K562 (cell line): ENCODE measurements at regions not wholly inside any gene's neighbourhood (a gene's known extent, or its start where the extent isn't known, plus 50 kb on each side); places are given as distances from the start of the nearest gene placed in this dataset.

ENCODE experiments used
- ATAC-seq: fragments of 200-7000 bp; cut with Tn5 transposase; 3 replicates; pipeline ENCODE4 v1.9.1; 2020; ENCODE audit warnings: moderate library complexity
- BruUV-seq: library from RNA; stranded (reverse); fragments of 400-500 nt; replicated peaks from 2 replicates; lab custom pipeline; 2021; lab: Mats Ljungman, UMichigan
- CTCF ChIA-PET: fragments of 300-600 bp; formaldehyde crosslinking; extraction: SDS; loops from one replicate; lab custom pipeline; 2021; ENCODE audit warnings: low intra/inter-chr PET ratio; lab: Yijun Ruan, JAX
- POLR2A ChIA-PET: fragments of 300-600, 350-650 bp; sonication (Branson Sonifier 250); formaldehyde crosslinking; extraction: SDS; loops from one replicate; lab custom pipeline; 2021; ENCODE audit warnings: antibody characterized with exemption, inconsistent platforms; lab: Yijun Ruan, JAX
- DNase-seq, 4 experiments: peaks; one replicate each; pipeline versions ENCODE4 v3.0.0 to v3.0.0-alpha.2; 2011 to 2018; ENCODE audit warnings: low spot score in 3 of 4, mixed read lengths in 3 of 4; ENCODE audit errors: extremely low read depth in 1 of 4
- FAIRE-seq: peaks from 2 replicates; lab custom pipeline; 2011; peaks lifted over from hg19 to GRCh38; lab: Jason Lieb, UNC
- H2AFZ ChIP-seq: 2 replicates; pipeline ENCODE4 v1.6.0; 2011; ENCODE audit warnings: low read depth, low read length, control low read depth, inconsistent platforms
- H3K27ac ChIP-seq: fragments of 200-600 bp; 3 replicates; pipeline ENCODE4 v1.8.0; 2011; ENCODE audit warnings: low read depth, mild to moderate bottlenecking, control low read depth, inconsistent platforms, low read length, moderate library complexity, mixed read lengths; ENCODE audit errors: extremely low read depth
- H3K27me3 ChIP-seq, 2 experiments: fragments of 300-600 bp in 1 of 2; 2 replicates in 1 of 2; 3 replicates in 1 of 2; pipeline versions ENCODE4 v1.6.0 to v1.8.0; 2011; ENCODE audit warnings: inconsistent platforms in 2 of 2, low read length in 2 of 2, mild to moderate bottlenecking in 1 of 2, mixed read lengths in 1 of 2, moderate library complexity in 1 of 2; ENCODE audit not compliant: control insufficient read depth in 2 of 2, insufficient read depth in 2 of 2
- H3K36me3 ChIP-seq: fragments of 300-600 bp; 3 replicates; pipeline ENCODE4 v1.8.0; 2011; ENCODE audit warnings: mild to moderate bottlenecking, low read length, inconsistent platforms; ENCODE audit not compliant: control insufficient read depth, insufficient read depth
- H3K4me1 ChIP-seq, 2 experiments: fragments of 200-600 bp in 1 of 2; replicated peaks in 1 of 2; 2 replicates in 1 of 2; 3 replicates in 1 of 2; pipeline versions ENCODE4 v1.5.1 to v1.8.0; 2011; ENCODE audit warnings: inconsistent platforms in 2 of 2, low read length in 2 of 2, mild to moderate bottlenecking in 1 of 2, mixed read lengths in 1 of 2, moderate library complexity in 1 of 2; ENCODE audit not compliant: control insufficient read depth in 2 of 2, insufficient read depth in 2 of 2
- H3K4me2 ChIP-seq: 2 replicates; pipeline ENCODE4 v1.6.1; 2011; ENCODE audit warnings: low read length, control low read depth, inconsistent platforms, mixed read lengths; ENCODE audit not compliant: insufficient read depth
- H3K4me3 ChIP-seq: fragments of 200-600 bp; sonication (generic), shearing (Covaris generic); 2 replicates; pipeline ENCODE4 v1.5.1; 2016; ENCODE audit warnings: control low read depth, inconsistent platforms
- H3K79me2 ChIP-seq: fragments of 200-600 bp; 3 replicates; pipeline ENCODE4 v1.8.0; 2011; ENCODE audit warnings: low read length, inconsistent platforms; ENCODE audit not compliant: control insufficient read depth, insufficient read depth
- H3K9ac ChIP-seq, 2 experiments: 2 replicates each; pipeline versions ENCODE4 v1.6.0 to v1.6.1; 2011; ENCODE audit warnings: low read depth in 2 of 2, low read length in 2 of 2, control low read depth in 1 of 2, inconsistent platforms in 1 of 2, mild to moderate bottlenecking in 1 of 2, mixed read lengths in 1 of 2; ENCODE audit not compliant: insufficient read depth in 1 of 2
- H3K9me1 ChIP-seq: one replicate; pipeline ENCODE4 v1.6.0; 2011; ENCODE audit warnings: inconsistent platforms, mild to moderate bottlenecking, low read length, moderate library complexity; ENCODE audit not compliant: control insufficient read depth, insufficient read depth
- H3K9me3 ChIP-seq: replicated peaks from 2 replicates; pipeline ENCODE4 v1.5.1; 2011; ENCODE audit warnings: low read depth, low read length, inconsistent platforms; ENCODE audit not compliant: control insufficient read depth, insufficient read depth
- H4K20me1 ChIP-seq: replicated peaks from 2 replicates; pipeline ENCODE4 v1.6.1; 2011; ENCODE audit warnings: low read length, inconsistent platforms, mixed read lengths; ENCODE audit not compliant: control insufficient read depth, insufficient read depth
- CBX5 ChIP-seq: IDR thresholded peaks from 2 replicates; pipeline ENCODE4 v1.6.1; 2014; ENCODE audit warnings: low read depth, borderline replicate concordance
- HDAC1 ChIP-seq, 2 experiments: fragments of 450-650 bp; IDR thresholded peaks; 2 replicates each; pipeline ENCODE4 v1.6.1; 2016 to 2017; ENCODE audit warnings: inconsistent platforms in 1 of 2, mild to moderate bottlenecking in 1 of 2, moderate library complexity in 1 of 2
- HDAC6 ChIP-seq: IDR thresholded peaks from 2 replicates; pipeline ENCODE4 v1.6.1; 2012; ENCODE audit warnings: low read depth, mild to moderate bottlenecking, control low read depth, inconsistent platforms, low read length, moderate library complexity
- HEY1 ChIP-seq: fragments of 250-450 bp; sonication (Bioruptor Pico); IDR thresholded peaks from 2 replicates; pipeline ENCODE4 v1.5.0; 2020; ENCODE audit warnings: mild to moderate bottlenecking, moderate library complexity, borderline replicate concordance
- NEUROD1 ChIP-seq: fragments of 150-350 bp; IDR thresholded peaks from 2 replicates; pipeline ENCODE4 v1.6.1; 2014; ENCODE audit warnings: borderline replicate concordance, low read length, low read depth; ENCODE audit not compliant: partially characterized antibody
- ZNF175 ChIP-seq: fragments of 200-800 bp; sonication (Bioruptor generic); IDR thresholded peaks from 2 replicates; pipeline ENCODE4 v1.6.1; 2016; ENCODE audit warnings: low read depth, mild to moderate bottlenecking, missing genetic modification characterization, missing compliant biosample characterization
- ZNF707 ChIP-seq: fragments of 250-450 bp; sonication (Bioruptor Pico); conservative IDR thresholded peaks from 2 replicates; pipeline ENCODE4 v1.8.0; 2022; ENCODE audit warnings: inconsistent platforms, mild to moderate bottlenecking, moderate library complexity
- ZSCAN29 ChIP-seq: fragments of 450-650 bp; IDR thresholded peaks from 2 replicates; pipeline ENCODE4 v1.6.1; 2017
- WGBS: fragments of 100-300 bp; shearing (Covaris generic); methylation state at CpG from one replicate; pipeline ENCODE4 v1.1.6; 2016; ENCODE audit warnings: low coverage, mixed read lengths; ENCODE audit not compliant: insufficient coverage; ENCODE audit errors: missing lambda C conversion rate; 5-methylcytosine and 5-hydroxymethylcytosine counted together
- in situ Hi-C: fragments of 300-500 bp; cut with MboI; formaldehyde crosslinking; loops from 4 replicates; pipeline ENCODE4 v1.15.0; 2018; ENCODE audit warnings: inconsistent platforms, mixed read lengths
- intact Hi-C: fragments of 100-400 bp; cut with micrococcal nuclease; formaldehyde crosslinking; loops from 2 replicates; pipeline ENCODE4 v1.14.2; 2022
- TF ChIP-seq, protein P1 (sequence below): sonication (generic); formaldehyde crosslinking; IDR thresholded peaks from 2 replicates; pipeline ENCODE4 v1.8.0; 2023; ENCODE audit warnings: missing genetic modification reagents, mild to moderate bottlenecking, borderline replicate concordance
- TF ChIP-seq, protein P2 (sequence below): fragments of 200-800 bp; sonication (Bioruptor generic); IDR thresholded peaks from 2 replicates; pipeline ENCODE4 v1.6.1; 2017; ENCODE audit warnings: missing genetic modification characterization, missing compliant biosample characterization
- TF ChIP-seq, protein P3 (sequence below): fragments of 450-650 bp; IDR thresholded peaks from 2 replicates; pipeline ENCODE4 v1.6.1; 2016; ENCODE audit warnings: low read depth, mild to moderate bottlenecking, moderate library complexity
- TF ChIP-seq, protein P4 (sequence below), 3 experiments: fragments of 200-800 bp in 1 of 3; sonication (Bioruptor generic) in 1 of 3; sonication (generic) in 1 of 3; formaldehyde crosslinking in 1 of 3; IDR thresholded peaks; 2 replicates each; pipeline versions ENCODE4 v1.6.1 to v1.8.0; 2016 to 2022; ENCODE audit warnings: mild to moderate bottlenecking in 2 of 3, missing compliant biosample characterization in 2 of 3, missing genetic modification characterization in 2 of 3, missing genetic modification reagents in 1 of 3

DNA sequence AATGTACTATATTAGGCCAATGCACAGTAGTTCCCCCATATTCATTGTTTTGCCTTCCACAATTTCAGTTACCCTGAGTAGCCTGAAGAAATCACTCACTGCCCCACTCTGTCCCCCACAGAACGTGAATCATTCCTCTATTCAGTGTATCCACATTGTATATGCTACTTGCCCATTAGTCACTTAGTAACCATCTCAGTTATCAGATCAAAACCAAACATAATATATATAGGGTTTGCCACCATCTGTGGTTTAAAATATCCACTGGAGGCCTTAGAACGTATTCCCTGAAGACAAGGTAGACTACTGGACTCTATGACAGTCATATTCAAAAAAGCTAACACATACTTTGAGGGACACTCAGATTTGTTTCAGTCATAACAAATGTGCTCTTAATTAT lies 465.7 kb upstream of the RGMB start (continued):
- TF ChIP-seq, protein P1, sequence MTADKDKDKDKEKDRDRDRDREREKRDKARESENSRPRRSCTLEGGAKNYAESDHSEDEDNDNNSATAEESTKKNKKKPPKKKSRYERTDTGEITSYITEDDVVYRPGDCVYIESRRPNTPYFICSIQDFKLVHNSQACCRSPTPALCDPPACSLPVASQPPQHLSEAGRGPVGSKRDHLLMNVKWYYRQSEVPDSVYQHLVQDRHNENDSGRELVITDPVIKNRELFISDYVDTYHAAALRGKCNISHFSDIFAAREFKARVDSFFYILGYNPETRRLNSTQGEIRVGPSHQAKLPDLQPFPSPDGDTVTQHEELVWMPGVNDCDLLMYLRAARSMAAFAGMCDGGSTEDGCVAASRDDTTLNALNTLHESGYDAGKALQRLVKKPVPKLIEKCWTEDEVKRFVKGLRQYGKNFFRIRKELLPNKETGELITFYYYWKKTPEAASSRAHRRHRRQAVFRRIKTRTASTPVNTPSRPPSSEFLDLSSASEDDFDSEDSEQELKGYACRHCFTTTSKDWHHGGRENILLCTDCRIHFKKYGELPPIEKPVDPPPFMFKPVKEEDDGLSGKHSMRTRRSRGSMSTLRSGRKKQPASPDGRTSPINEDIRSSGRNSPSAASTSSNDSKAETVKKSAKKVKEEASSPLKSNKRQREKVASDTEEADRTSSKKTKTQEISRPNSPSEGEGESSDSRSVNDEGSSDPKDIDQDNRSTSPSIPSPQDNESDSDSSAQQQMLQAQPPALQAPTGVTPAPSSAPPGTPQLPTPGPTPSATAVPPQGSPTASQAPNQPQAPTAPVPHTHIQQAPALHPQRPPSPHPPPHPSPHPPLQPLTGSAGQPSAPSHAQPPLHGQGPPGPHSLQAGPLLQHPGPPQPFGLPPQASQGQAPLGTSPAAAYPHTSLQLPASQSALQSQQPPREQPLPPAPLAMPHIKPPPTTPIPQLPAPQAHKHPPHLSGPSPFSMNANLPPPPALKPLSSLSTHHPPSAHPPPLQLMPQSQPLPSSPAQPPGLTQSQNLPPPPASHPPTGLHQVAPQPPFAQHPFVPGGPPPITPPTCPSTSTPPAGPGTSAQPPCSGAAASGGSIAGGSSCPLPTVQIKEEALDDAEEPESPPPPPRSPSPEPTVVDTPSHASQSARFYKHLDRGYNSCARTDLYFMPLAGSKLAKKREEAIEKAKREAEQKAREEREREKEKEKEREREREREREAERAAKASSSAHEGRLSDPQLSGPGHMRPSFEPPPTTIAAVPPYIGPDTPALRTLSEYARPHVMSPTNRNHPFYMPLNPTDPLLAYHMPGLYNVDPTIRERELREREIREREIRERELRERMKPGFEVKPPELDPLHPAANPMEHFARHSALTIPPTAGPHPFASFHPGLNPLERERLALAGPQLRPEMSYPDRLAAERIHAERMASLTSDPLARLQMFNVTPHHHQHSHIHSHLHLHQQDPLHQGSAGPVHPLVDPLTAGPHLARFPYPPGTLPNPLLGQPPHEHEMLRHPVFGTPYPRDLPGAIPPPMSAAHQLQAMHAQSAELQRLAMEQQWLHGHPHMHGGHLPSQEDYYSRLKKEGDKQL (CRISPR knock-in tag), result no peak
- TF ChIP-seq, all 486 proteins: peak for 0

DNA sequence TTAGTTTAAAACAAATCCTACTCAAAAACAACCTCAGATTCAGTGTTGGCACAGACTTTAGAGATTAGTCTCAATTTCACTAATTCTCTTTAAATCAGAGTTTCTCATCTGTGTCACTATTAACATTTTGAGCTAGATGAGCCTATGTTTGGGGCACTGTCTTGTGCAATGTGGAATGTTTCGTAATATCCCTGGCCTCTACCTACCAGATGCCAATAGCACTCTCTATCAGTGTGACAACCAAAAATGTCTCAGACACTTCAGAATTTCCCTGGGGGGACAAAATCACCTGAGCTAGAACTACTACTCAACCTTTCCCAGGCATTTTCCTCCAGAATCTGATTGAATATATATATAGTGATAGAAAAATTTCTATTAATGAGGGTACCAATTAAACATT lies 465.2 kb upstream of the RGMB start:
- ATAC-seq, result no peak
- intact Hi-C loops, result no loop called here
- Histone ChIP-seq H2AFZ (no peak overlapping the region), H3K9ac (no peak overlapping the region), H3K4me3 (no peak overlapping the region), H3K4me1 (no peaks in the 10 kb centered on the region), H4K20me1 (no peaks in the 10 kb centered on the region), H3K27ac (no peak overlapping the region), H3K27me3 (no peaks in the 10 kb centered on the region), H3K36me3 (no peaks in the 10 kb centered on the region), H3K79me2 (no peaks in the 10 kb centered on the region), H3K4me2 (no peak overlapping the region), H3K9me1 (no peaks in the 10 kb centered on the region), H3K9me3 (0 out of 2 replicates have a peak, but pooled peaks cover 1% of the 10 kb centered on the region)
- no TSS peak for BruUV-seq
- ChIA-PET CTCF (no interaction called here), POLR2A (interaction anchor here (0.5 kb wide), 1 partner anchor 79 kb away, joined by 4 read pairs; no protein-coding TSS in a partner anchor)
- WGBS, result 0% methylated on average over 1 of the region's 1 CpG
- DNase-seq, result no peak
- no peak for FAIRE-seq
- in situ Hi-C loops, result no loop called here
- TF ChIP-seq, protein P2, sequence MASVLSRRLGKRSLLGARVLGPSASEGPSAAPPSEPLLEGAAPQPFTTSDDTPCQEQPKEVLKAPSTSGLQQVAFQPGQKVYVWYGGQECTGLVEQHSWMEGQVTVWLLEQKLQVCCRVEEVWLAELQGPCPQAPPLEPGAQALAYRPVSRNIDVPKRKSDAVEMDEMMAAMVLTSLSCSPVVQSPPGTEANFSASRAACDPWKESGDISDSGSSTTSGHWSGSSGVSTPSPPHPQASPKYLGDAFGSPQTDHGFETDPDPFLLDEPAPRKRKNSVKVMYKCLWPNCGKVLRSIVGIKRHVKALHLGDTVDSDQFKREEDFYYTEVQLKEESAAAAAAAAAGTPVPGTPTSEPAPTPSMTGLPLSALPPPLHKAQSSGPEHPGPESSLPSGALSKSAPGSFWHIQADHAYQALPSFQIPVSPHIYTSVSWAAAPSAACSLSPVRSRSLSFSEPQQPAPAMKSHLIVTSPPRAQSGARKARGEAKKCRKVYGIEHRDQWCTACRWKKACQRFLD (CRISPR knock-in tag), result no peak
- no peak for TF ChIP-seq HDAC6
- TF ChIP-seq, protein P3, sequence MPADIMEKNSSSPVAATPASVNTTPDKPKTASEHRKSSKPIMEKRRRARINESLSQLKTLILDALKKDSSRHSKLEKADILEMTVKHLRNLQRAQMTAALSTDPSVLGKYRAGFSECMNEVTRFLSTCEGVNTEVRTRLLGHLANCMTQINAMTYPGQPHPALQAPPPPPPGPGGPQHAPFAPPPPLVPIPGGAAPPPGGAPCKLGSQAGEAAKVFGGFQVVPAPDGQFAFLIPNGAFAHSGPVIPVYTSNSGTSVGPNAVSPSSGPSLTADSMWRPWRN, result no peak
- no peak for TF ChIP-seq HDAC1 (IDR thresholded peaks at IDR 0.05)
- TF ChIP-seq, protein P4, sequence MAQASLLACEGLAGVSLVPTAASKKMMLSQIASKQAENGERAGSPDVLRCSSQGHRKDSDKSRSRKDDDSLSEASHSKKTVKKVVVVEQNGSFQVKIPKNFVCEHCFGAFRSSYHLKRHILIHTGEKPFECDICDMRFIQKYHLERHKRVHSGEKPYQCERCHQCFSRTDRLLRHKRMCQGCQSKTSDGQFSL (CRISPR knock-in tag; IDR thresholded peaks at IDR 0.05), result no peak
- TF ChIP-seq, protein P4 (tag; IDR thresholded peaks at IDR 0.05), result no peak
- no peak for TF ChIP-seq CBX5
- no peak for TF ChIP-seq ZSCAN29
- TF ChIP-seq NEUROD1, result no peak
- no peak for TF ChIP-seq ZNF175
- TF ChIP-seq HEY1 (CRISPR knock-in tag), result no peak
- no peak for TF ChIP-seq ZNF707 (CRISPR knock-in tag)
